ENCODE measurements at regions not wholly inside any gene's neighbourhood (a gene's known extent, or its start where the extent isn't known, plus 50 kb on each side); places are given as distances from the start of the nearest gene placed in this dataset.

GRCh38 chr2:150587547-150588505 lies 100.4 kb upstream of the RND3 start:
- DNase-seq (ENCODE audit: low read depth) = peak; percentile 73
- Histone ChIP-seq H3K4me1 (ENCODE audit: control insufficient read depth, insufficient read depth, low read length) (peaks cover 36% of the 10 kb centered on the region), H3K27me3 (replicated peaks; ENCODE audit: control insufficient read depth, insufficient read depth, low read length) (no peaks in the 10 kb centered on the region), H3K9me3 (ENCODE audit: control insufficient read depth, low read length) (no peaks in the 10 kb centered on the region), H3K4me3 (ENCODE audit: low read length) (peak overlapping the region; percentile 51), H3K9ac (ENCODE audit: low read length) (peak overlapping the region; percentile 65), H3K36me3 (ENCODE audit: control insufficient read depth, insufficient read depth, low read length, severe bottlenecking) (no peaks in the 10 kb centered on the region)

- DNase-seq (ENCODE audit: low read depth) = peak; percentile 80
- no peaks in the 10 kb centered on the region for H3K9me3 ChIP-seq (ENCODE audit: control insufficient read depth, low read length)
Measured at GRCh38 chr2:150586858-150587257, 99.4 kb upstream of the RND3 start.

GRCh38 chr2:150585221-150585971 lies 97.9 kb upstream of the RND3 start:
- no peak overlapping the region for H3K4me3 ChIP-seq (ENCODE audit: low read length)
- no peaks in the 10 kb centered on the region for H3K9me3 ChIP-seq (ENCODE audit: control insufficient read depth, low read length)
- DNase-seq (ENCODE audit: low read depth) = no peak
- H3K9ac ChIP-seq (ENCODE audit: low read length) = no peak overlapping the region
- H3K4me1 ChIP-seq (ENCODE audit: control insufficient read depth, insufficient read depth, low read length) = peaks cover 44% of the 10 kb centered on the region
- H3K36me3 ChIP-seq (ENCODE audit: control insufficient read depth, insufficient read depth, low read length, severe bottlenecking) = no peaks in the 10 kb centered on the region
- no peaks in the 10 kb centered on the region for H3K27me3 ChIP-seq (replicated peaks; ENCODE audit: control insufficient read depth, insufficient read depth, low read length)

More at GRCh38 chr2:150586858-150587257, 99.4 kb upstream of the RND3 start:
- H3K4me1 ChIP-seq (ENCODE audit: control insufficient read depth, insufficient read depth, low read length) = peaks cover 40% of the 10 kb centered on the region
- peak overlapping the region; percentile 51 for H3K4me3 ChIP-seq (ENCODE audit: low read length)
- H3K27me3 ChIP-seq (replicated peaks; ENCODE audit: control insufficient read depth, insufficient read depth, low read length) = no peaks in the 10 kb centered on the region
- H3K9ac ChIP-seq (ENCODE audit: low read length) = peak overlapping the region; percentile 65
- H3K36me3 ChIP-seq (ENCODE audit: control insufficient read depth, insufficient read depth, low read length, severe bottlenecking) = no peaks in the 10 kb centered on the region

GRCh38 chr2:150584081-150584480 lies 96.6 kb upstream of the RND3 start:
- Histone ChIP-seq H3K9me3 (ENCODE audit: control insufficient read depth, low read length) (peaks cover under 1% of the 10 kb centered on the region), H3K4me3 (ENCODE audit: low read length) (no peak overlapping the region), H3K27me3 (replicated peaks; ENCODE audit: control insufficient read depth, insufficient read depth, low read length) (no peaks in the 10 kb centered on the region), H3K9ac (ENCODE audit: low read length) (no peak overlapping the region), H3K4me1 (ENCODE audit: control insufficient read depth, insufficient read depth, low read length) (peaks cover 44% of the 10 kb centered on the region), H3K36me3 (ENCODE audit: control insufficient read depth, insufficient read depth, low read length, severe bottlenecking) (no peaks in the 10 kb centered on the region)
- no peak for DNase-seq (ENCODE audit: low read depth)

GRCh38 chr2:150581717-150582472 lies 94.4 kb upstream of the RND3 start:
- no peaks in the 10 kb centered on the region for H3K27me3 ChIP-seq (replicated peaks; ENCODE audit: control insufficient read depth, insufficient read depth, low read length)

GRCh38 chr2:150578481-150578880 lies 91.0 kb upstream of the RND3 start:
- H3K36me3 ChIP-seq (ENCODE audit: control insufficient read depth, insufficient read depth, low read length, severe bottlenecking) = no peaks in the 10 kb centered on the region
- no peaks in the 10 kb centered on the region for H3K27me3 ChIP-seq (replicated peaks; ENCODE audit: control insufficient read depth, insufficient read depth, low read length)
- H3K9ac ChIP-seq (ENCODE audit: low read length) = no peak overlapping the region
- no peak overlapping the region for H3K4me3 ChIP-seq (ENCODE audit: low read length)
- peaks cover 11% of the 10 kb centered on the region for H3K9me3 ChIP-seq (ENCODE audit: control insufficient read depth, low read length)
- DNase-seq (ENCODE audit: low read depth) = no peak
- peaks cover 8% of the 10 kb centered on the region for H3K4me1 ChIP-seq (ENCODE audit: control insufficient read depth, insufficient read depth, low read length)

More at GRCh38 chr2:150581717-150582472, 94.4 kb upstream of the RND3 start:
- Histone ChIP-seq H3K9me3 (ENCODE audit: control insufficient read depth, low read length) (peaks cover 11% of the 10 kb centered on the region), H3K9ac (ENCODE audit: low read length) (peak overlapping the region; percentile 39), H3K4me1 (ENCODE audit: control insufficient read depth, insufficient read depth, low read length) (peaks cover 26% of the 10 kb centered on the region), H3K4me3 (ENCODE audit: low read length) (peak overlapping the region; percentile 8), H3K36me3 (ENCODE audit: control insufficient read depth, insufficient read depth, low read length, severe bottlenecking) (no peaks in the 10 kb centered on the region)
- DNase-seq (ENCODE audit: low read depth) = peak; percentile 42

GRCh38 chr2:150575861-150576260 lies 88.4 kb upstream of the RND3 start:
- Histone ChIP-seq H3K4me1 (ENCODE audit: control insufficient read depth, insufficient read depth, low read length) (peaks cover 18% of the 10 kb centered on the region), H3K4me3 (ENCODE audit: low read length) (no peak overlapping the region), H3K9ac (ENCODE audit: low read length) (no peak overlapping the region), H3K27me3 (replicated peaks; ENCODE audit: control insufficient read depth, insufficient read depth, low read length) (no peaks in the 10 kb centered on the region), H3K9me3 (ENCODE audit: control insufficient read depth, low read length) (peaks cover 11% of the 10 kb centered on the region), H3K36me3 (ENCODE audit: control insufficient read depth, insufficient read depth, low read length, severe bottlenecking) (no peaks in the 10 kb centered on the region)
- DNase-seq (ENCODE audit: low read depth) = no peak

- no peak for DNase-seq (ENCODE audit: low read depth)
- no peak overlapping the region for H3K4me3 ChIP-seq (ENCODE audit: low read length)
- no peaks in the 10 kb centered on the region for H3K27me3 ChIP-seq (replicated peaks; ENCODE audit: control insufficient read depth, insufficient read depth, low read length)
- no peaks in the 10 kb centered on the region for H3K36me3 ChIP-seq (ENCODE audit: control insufficient read depth, insufficient read depth, low read length, severe bottlenecking)
- H3K9me3 ChIP-seq (ENCODE audit: control insufficient read depth, low read length) = no peaks in the 10 kb centered on the region
- H3K4me1 ChIP-seq (ENCODE audit: control insufficient read depth, insufficient read depth, low read length) = peaks cover 39% of the 10 kb centered on the region
- H3K9ac ChIP-seq (ENCODE audit: low read length) = peak overlapping the region; percentile 32
Measured at GRCh38 chr2:150572961-150573395, 85.5 kb upstream of the RND3 start.

- H3K9me3 ChIP-seq (ENCODE audit: control insufficient read depth, low read length) = no peaks in the 10 kb centered on the region
- peaks cover 46% of the 10 kb centered on the region for H3K4me1 ChIP-seq (ENCODE audit: control insufficient read depth, insufficient read depth, low read length)
- peak overlapping the region; percentile 32 for H3K9ac ChIP-seq (ENCODE audit: low read length)
- no peak for DNase-seq (ENCODE audit: low read depth)
- no peaks in the 10 kb centered on the region for H3K36me3 ChIP-seq (ENCODE audit: control insufficient read depth, insufficient read depth, low read length, severe bottlenecking)
- no peaks in the 10 kb centered on the region for H3K27me3 ChIP-seq (replicated peaks; ENCODE audit: control insufficient read depth, insufficient read depth, low read length)
- no peak overlapping the region for H3K4me3 ChIP-seq (ENCODE audit: low read length)
Measured at GRCh38 chr2:150572194-150572766, 84.8 kb upstream of the RND3 start.

GRCh38 chr2:150571121-150571520 lies 83.7 kb upstream of the RND3 start:
- H3K4me3 ChIP-seq (ENCODE audit: low read length) = peak overlapping the region; percentile 67

More at GRCh38 chr2:150571121-150571520, 83.7 kb upstream of the RND3 start:
- H3K27me3 ChIP-seq (replicated peaks; ENCODE audit: control insufficient read depth, insufficient read depth, low read length) = no peaks in the 10 kb centered on the region
- DNase-seq (ENCODE audit: low read depth) = peak; percentile 39
- H3K36me3 ChIP-seq (ENCODE audit: control insufficient read depth, insufficient read depth, low read length, severe bottlenecking) = no peaks in the 10 kb centered on the region
- peaks cover 46% of the 10 kb centered on the region for H3K4me1 ChIP-seq (ENCODE audit: control insufficient read depth, insufficient read depth, low read length)
- no peaks in the 10 kb centered on the region for H3K9me3 ChIP-seq (ENCODE audit: control insufficient read depth, low read length)
- H3K9ac ChIP-seq (ENCODE audit: low read length) = peak overlapping the region; percentile 79
